ENCODE measurements at regions not wholly inside any gene's neighbourhood (a gene's known extent, or its start where the extent isn't known, plus 50 kb on each side); places are given as distances from the start of the nearest gene placed in this dataset.
"Not testable (repeated sequence)": the region's sequence is repeated elsewhere in the genome, so short reads cannot be mapped to it uniquely, and the experiment has no call there.

DNA sequence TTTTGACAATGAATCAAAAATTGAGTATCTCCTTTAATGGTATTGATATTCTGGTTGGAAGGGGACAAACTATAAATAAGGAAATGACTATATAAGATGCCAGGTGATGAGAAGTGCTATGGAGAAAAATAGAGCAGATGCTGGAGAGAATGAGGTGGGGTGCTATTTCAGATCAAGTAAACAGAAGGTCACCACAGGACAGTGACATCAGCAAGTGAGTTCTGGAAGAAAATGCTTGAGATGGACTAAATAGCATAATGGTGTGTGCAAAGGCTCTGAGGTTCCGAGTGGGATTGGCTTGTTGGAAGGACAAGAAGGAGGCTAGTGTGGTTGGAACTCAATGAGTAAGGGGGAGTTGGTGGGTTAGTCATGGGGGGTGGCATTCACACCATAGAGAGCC, 157.5 kb upstream of the SGCD start:
- no peak for DNase-seq (ENCODE audit: extremely low read depth in 1 of 2, low read depth in 1 of 2)

DNA sequence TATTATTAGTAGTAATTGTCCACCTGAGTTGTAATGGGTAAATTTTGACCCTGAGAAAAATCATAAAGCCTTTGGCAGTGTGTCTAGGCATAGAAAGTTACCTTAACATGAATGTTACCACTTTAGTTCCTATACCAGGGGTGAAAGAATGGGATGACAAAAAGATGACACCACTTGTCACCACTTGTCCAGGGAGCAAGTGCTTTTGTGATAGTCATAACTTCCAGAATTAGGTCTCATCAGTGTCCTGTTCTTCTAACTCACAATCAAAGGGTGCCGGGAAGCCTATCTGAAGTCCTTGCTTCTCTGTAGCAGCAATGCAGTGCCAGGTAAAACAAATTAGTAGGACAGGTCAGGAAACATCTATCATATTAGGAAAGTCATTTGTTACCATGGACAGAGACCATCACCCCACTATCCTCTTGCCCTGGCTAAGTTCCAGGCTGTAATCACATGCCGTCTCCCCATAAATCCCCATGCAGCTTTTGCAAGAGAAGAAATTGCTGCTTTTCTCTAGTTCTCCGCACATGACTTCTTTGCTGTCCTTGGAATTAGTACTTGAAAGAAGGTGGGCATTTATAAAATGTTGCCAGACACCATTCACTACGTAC, 156.5 kb upstream of the SGCD start:
- no peak for DNase-seq (ENCODE audit: extremely low read depth in 1 of 2, low read depth in 1 of 2)

DNA sequence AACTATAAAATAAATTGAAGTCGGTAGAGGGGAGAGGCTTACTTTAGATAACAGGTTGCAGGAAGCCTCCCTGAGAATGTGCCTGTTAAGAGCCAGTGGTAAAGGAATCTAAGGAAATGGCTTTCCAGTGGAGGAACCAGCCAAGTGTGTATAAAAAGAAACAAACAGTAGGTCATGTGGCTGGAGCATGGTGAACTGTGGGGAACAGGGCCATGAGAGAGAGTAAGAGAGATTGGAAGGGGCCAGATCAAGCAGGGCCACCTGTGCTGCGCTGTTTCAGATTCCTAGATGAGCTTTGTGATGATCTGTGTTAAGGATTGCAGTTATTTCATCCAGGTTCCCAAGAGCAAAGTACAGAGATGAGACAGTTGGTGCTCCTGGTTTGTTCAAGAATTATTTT, 152.7 kb upstream of the SGCD start:
- DNase-seq (ENCODE audit: extremely low read depth in 1 of 2, low read depth in 1 of 2), result no peak

DNA sequence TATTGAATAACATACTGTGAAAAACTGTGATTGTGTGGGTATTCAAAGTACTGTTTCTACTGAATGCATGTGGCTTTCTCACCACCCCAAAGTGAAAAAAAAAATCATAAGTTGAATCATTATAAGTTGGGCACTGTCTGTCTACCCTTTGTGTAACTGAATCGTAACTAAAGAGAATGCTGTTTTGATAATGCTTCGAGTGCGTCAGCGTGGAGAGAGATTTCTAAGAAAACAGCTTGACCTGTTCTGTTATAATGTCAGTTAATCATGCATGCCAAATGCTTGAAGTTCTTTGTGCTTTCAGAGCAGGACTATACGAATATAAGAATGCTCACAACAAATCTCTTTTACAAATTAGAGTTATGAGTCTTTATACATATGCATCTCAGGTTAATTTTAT, 148.8 kb upstream of the SGCD start:
- no peak for DNase-seq (ENCODE audit: extremely low read depth in 1 of 2, low read depth in 1 of 2)

DNA sequence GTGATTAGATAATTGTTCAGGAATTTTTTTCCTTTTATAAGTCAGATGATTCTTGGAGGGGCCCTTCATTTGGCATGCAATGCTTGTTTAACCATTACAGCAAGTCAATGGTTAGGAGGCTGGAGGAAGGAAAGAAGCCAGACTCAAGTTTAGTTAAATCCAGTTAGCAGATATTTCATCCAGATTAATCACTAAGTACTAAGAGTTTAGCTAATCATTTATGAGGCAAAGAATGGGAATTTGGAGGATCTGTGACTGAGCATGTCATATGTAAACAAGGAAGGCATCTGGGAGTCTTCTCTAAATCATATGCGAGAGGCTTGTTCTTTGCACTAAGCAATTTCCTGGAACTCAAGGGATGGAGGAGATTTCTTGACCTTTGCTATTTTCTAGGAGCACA, 145.3 kb upstream of the SGCD start:
- DNase-seq (ENCODE audit: extremely low read depth in 1 of 2, low read depth in 1 of 2), result no peak

DNA sequence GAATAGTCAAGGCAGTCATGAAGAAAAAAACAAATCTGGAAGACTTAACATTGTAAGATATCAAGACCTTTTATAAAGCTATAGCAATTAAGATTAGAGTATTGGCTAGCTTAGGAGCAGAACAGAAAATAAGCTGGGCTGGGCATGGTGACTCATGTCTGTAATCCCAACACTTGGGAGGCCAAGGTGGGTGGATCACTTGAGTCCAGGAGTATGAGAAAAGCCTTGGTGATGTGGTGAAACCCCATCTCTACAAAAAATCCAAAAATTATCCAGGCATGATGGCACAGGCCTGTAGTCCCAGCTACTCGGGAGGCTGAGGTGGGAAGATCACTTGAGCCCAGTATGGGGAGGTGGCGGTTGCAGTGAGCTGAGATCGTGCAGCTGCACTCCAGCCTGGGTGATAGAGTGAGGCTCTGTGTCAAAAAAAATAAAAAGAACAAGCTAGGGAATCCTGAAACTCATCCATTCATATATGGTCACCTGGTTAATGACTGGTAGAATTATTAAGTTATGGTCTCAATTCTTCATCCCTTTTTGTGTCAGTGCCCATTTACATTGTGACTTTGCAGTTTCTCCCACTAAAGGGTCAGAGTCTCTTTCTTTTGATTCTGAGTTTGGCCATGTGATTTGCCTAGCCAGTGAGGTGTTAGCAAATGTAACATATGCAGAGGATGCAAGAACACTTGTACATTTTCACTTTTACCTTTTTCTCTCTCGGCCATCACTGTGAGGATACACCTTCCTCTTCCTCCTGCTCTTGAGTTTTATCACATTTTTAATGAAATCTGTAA, 144.6 kb upstream of the SGCD start:
- DNase-seq (ENCODE audit: extremely low read depth in 1 of 2, low read depth in 1 of 2), result no peak

- no peak for DNase-seq (ENCODE audit: extremely low read depth in 1 of 2, low read depth in 1 of 2)
These were observed 140.2 kb upstream of the SGCD start for GRCh38 chr5:156186760-156187159.

DNA sequence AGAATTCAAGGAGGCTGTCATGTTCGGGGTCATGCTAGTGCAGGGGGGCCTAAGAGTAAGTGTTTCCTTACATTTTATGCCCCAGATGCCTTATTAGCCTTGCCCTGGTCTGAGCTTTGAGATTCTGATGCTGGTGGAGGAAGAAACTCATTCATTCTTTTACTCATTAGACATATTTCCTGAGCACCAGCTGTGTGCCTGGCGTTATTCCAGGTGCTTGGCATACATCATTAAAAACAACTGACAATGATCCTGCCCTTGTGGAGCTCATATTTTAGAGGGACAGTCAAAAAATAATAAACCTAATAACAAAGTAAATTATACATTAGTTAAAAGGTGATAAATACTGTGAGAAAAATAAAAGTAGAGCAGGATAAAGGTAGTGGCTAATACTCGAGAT, 138.9 kb upstream of the SGCD start:
- DNase-seq (ENCODE audit: extremely low read depth in 1 of 2, low read depth in 1 of 2), result no peak

GRCh38 chr5:156189628-156190027, 137.3 kb upstream of the SGCD start:
- DNase-seq (ENCODE audit: extremely low read depth in 1 of 2, low read depth in 1 of 2), result no peak

DNA sequence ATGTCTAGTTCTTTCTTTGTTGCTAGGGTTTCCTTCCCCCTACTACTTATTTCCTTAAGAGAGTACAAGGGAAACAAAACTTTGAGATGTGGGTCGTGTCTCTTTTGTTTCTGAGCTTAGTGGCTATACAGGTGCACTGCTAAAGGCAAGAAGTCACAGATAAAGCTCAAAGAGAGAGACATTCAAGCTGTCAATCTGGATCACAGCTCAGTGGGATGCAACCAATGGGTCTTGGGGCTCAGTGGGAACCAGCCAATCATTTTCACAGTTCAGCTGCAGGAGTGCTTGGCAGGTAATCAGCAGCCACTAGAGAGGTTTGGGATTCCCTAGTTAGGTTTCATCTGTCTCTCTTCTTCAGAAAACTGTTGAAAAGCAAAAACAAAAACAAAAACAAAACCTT, 135.4 kb upstream of the SGCD start:
- DNase-seq (ENCODE audit: extremely low read depth in 1 of 2, low read depth in 1 of 2), result no peak

DNA sequence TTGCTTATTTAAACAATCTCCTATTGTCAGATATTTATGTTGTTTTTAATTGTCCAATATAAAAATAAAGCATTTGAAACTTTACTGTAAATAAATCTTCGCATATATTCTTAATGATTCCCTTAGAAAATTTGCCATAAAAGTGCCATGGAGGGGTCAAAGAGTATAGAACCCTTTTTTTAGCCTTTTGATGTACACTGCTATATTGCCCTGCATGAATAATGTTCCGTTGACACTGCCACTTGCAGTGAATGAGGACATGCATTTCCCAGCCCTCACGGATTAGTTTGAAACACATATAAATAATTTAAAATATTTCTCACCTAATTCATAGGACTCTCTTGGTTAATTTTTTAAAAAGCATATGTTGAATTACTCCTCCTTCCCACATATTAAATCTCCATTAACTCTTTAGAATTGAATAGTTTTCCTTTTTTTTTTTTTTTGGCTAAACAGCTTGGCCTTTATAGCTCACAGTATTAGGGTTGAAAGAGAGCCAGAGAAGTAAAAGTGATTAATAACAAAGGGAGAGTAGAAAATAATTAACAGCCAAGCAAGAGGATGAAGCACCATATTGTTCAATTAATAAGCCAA, 129.8 kb upstream of the SGCD start:
- no peak for DNase-seq (ENCODE audit: extremely low read depth in 1 of 2, low read depth in 1 of 2)

DNA sequence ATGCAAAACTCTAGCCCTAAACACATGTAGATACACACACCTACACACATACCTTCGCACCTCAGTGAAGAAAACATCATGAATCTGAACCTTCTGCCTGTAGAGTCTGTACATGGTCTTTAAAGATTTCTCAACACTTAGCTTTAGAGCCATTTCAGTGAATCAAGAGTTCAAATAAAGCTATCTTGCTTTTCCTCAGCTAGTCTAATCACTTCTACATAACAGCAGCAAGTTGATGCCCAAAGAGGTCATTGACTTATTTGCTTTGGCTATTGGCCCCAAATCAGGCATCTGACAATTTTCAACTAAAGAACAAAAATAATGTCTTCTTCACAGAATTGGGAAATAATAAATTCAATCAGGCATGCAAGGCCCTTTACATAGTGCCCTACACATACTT, 127.9 kb upstream of the SGCD start:
- DNase-seq (ENCODE audit: extremely low read depth in 1 of 2, low read depth in 1 of 2), result no peak

GRCh38 chr5:156200938-156201787, 125.8 kb upstream of the SGCD start:
- DNase-seq (ENCODE audit: extremely low read depth in 1 of 2, low read depth in 1 of 2), result no peak

- no peak for DNase-seq (ENCODE audit: extremely low read depth in 1 of 2, low read depth in 1 of 2)
These were observed 125.1 kb upstream of the SGCD start for GRCh38 chr5:156201788-156202403.

- DNase-seq (ENCODE audit: extremely low read depth in 1 of 2, low read depth in 1 of 2), result no peak
These were observed 118.7 kb upstream of the SGCD start for GRCh38 chr5:156208271-156208670.

- DNase-seq (ENCODE audit: extremely low read depth in 1 of 2, low read depth in 1 of 2), result no peak
These were observed 108.4 kb upstream of the SGCD start for GRCh38 chr5:156218367-156219158.

DNA sequence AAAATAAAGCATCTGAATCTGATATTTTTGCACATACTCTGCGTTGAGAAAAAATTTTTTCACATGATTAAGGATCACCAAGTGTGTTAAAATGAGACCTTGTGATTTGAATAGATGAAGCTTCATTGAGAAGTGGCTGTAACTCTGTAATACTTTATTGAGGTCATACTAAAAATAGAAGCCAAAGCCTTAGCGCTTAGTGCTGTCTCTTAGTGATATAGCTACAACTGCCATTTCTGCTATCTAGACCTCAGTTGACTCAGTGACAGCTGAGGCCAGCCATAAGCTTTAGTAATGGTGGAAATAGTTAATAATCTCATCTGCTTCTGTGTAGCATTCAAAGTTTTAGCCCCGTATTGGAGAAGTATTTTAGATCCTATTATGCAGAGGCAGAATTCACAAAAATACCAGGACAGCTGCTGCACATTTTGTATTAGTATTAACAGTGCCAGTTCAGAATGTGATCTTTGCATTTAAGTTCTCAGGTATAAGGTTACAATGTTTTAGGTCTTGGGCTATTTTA, 107.4 kb upstream of the SGCD start:
- no peak for DNase-seq (ENCODE audit: extremely low read depth in 1 of 2, low read depth in 1 of 2)

GRCh38 chr5:156221816-156222215, 105.1 kb upstream of the SGCD start:
- no peak for DNase-seq (ENCODE audit: extremely low read depth in 1 of 2, low read depth in 1 of 2)

GRCh38 chr5:156223547-156223946, 103.4 kb upstream of the SGCD start:
- DNase-seq (ENCODE audit: extremely low read depth in 1 of 2, low read depth in 1 of 2), result no peak

- DNase-seq (ENCODE audit: extremely low read depth in 1 of 2, low read depth in 1 of 2), result not testable (repeated sequence)
These were observed 100.5 kb upstream of the SGCD start for GRCh38 chr5:156226485-156226884.

All from activated CD8-positive, alpha-beta memory T cell treated with anti-CD3 and anti-CD28 coated beads for 1 hour (primary cell).